SK-N-SH treated with all-trans-retinoic acid at 6 μM for 48 hours (cell line): ENCODE measurements at regions not wholly inside any gene's neighbourhood (a gene's known extent, or its start where the extent isn't known, plus 50 kb on each side); places are given as distances from the start of the nearest gene placed in this dataset.
"Not testable (repeated sequence)": the region's sequence is repeated elsewhere in the genome, so short reads cannot be mapped to it uniquely, and the experiment has no call there.

ENCODE experiments used
- ARNTL ChIP-seq: fragments of 450-650 bp; formaldehyde crosslinking; IDR thresholded peaks from 2 replicates; pipeline ENCODE4 v1.5.0; 2020; ENCODE audit warnings: low read depth, mild to moderate bottlenecking, moderate library complexity, borderline replicate concordance
- GLIS3 ChIP-seq: fragments of 250-450 bp; sonication (Bioruptor Pico); IDR thresholded peaks from 2 replicates; pipeline ENCODE4 v1.5.0; 2020; ENCODE audit warnings: mild to moderate bottlenecking, moderate library complexity
- OSR1 ChIP-seq: fragments of 250-450 bp; sonication (Bioruptor Pico); IDR thresholded peaks from 2 replicates; pipeline ENCODE4 v1.8.0; 2022; ENCODE audit warnings: moderate library complexity, mild to moderate bottlenecking, inconsistent platforms
- PPARA ChIP-seq: fragments of 250-450 bp; sonication (Bioruptor Pico); IDR thresholded peaks from 2 replicates; pipeline ENCODE4 v1.5.0; 2020; ENCODE audit warnings: mild to moderate bottlenecking, borderline replicate concordance
- RARB ChIP-seq: fragments of 250-450 bp; sonication (Bioruptor Pico); IDR thresholded peaks from 2 replicates; pipeline ENCODE4 v1.8.0; 2021; ENCODE audit warnings: mild to moderate bottlenecking, moderate library complexity
- ZFP30 ChIP-seq: fragments of 450-650 bp; formaldehyde crosslinking; IDR thresholded peaks from 2 replicates; pipeline ENCODE4 v1.5.0; 2022; ENCODE audit warnings: mild to moderate bottlenecking, moderate library complexity

- TF ChIP-seq PPARA; RARB; ZFP30 (CRISPR knock-in tag); GLIS3; ARNTL (CRISPR knock-in tag); OSR1: not testable (repeated sequence)
Measured at GRCh38 chr4:9683174-9683573, 98.3 kb upstream of the DRD5 start.
